BLaER1 (cell line): ENCODE measurements at regions not wholly inside any gene's neighbourhood (a gene's known extent, or its start where the extent isn't known, plus 50 kb on each side); places are given as distances from the start of the nearest gene placed in this dataset.

Source experiments
- H3K27ac ChIP-seq: shearing (Covaris generic); formaldehyde crosslinking; 2 replicates; pipeline ENCODE4 v1.8.1; 2022
- H3K27me3 ChIP-seq: shearing (Covaris generic); formaldehyde crosslinking; 2 replicates; pipeline ENCODE4 v1.8.1; 2022
- H3K36me3 ChIP-seq: shearing (Covaris generic); formaldehyde crosslinking; 2 replicates; pipeline ENCODE4 v1.8.1; 2022
- H3K4me1 ChIP-seq: shearing (Covaris generic); formaldehyde crosslinking; 2 replicates; pipeline ENCODE4 v1.8.1; 2022
- H3K4me2 ChIP-seq: shearing (Covaris generic); formaldehyde crosslinking; 2 replicates; pipeline ENCODE4 v1.8.1; 2022
- H3K4me3 ChIP-seq: shearing (Covaris generic); formaldehyde crosslinking; 2 replicates; pipeline ENCODE4 v1.8.1; 2022
- H3K9ac ChIP-seq: shearing (Covaris generic); formaldehyde crosslinking; 2 replicates; pipeline ENCODE4 v1.8.1; 2022
- H3K9me3 ChIP-seq: shearing (Covaris generic); formaldehyde crosslinking; 2 replicates; pipeline ENCODE4 v1.8.1; 2022
- H4K20me1 ChIP-seq: shearing (Covaris generic); formaldehyde crosslinking; 2 replicates; pipeline ENCODE4 v1.8.1; 2022
- Cebpa-rat ChIP-seq: shearing (Covaris generic); IDR thresholded peaks from 2 replicates; pipeline ENCODE4 v1.8.1; 2022

GRCh38 chr1:232267837-232268598 lies 361.9 kb downstream of the SIPA1L2 start:
- peak; percentile 65 for TF ChIP-seq Cebpa-rat
- Histone ChIP-seq H3K27ac (no peak overlapping the region), H3K4me2 (no peak overlapping the region)

GRCh38 chr1:232267092-232267836 lies 362.7 kb downstream of the SIPA1L2 start:
- no peaks in the 10 kb centered on the region for H3K27me3 ChIP-seq
- no peak overlapping the region for H3K4me2 ChIP-seq
- no peaks in the 10 kb centered on the region for H3K36me3 ChIP-seq
- no peaks in the 10 kb centered on the region for H3K9me3 ChIP-seq
- H3K4me1 ChIP-seq, result no peaks in the 10 kb centered on the region
- no peak for TF ChIP-seq Cebpa-rat
- H3K9ac ChIP-seq, result no peak overlapping the region
- no peaks in the 10 kb centered on the region for H4K20me1 ChIP-seq
- H3K27ac ChIP-seq, result no peak overlapping the region
- H3K4me3 ChIP-seq, result no peak overlapping the region

More at GRCh38 chr1:232267837-232268598, 361.9 kb downstream of the SIPA1L2 start:
- Histone ChIP-seq H3K27me3 (no peaks in the 10 kb centered on the region), H4K20me1 (no peaks in the 10 kb centered on the region), H3K4me3 (no peak overlapping the region), H3K9me3 (no peaks in the 10 kb centered on the region), H3K36me3 (no peaks in the 10 kb centered on the region), H3K4me1 (no peaks in the 10 kb centered on the region), H3K9ac (no peak overlapping the region)

GRCh38 chr1:232263452-232263851 lies 366.5 kb downstream of the SIPA1L2 start:
- Histone ChIP-seq H3K9me3 (no peaks in the 10 kb centered on the region), H3K4me3 (no peak overlapping the region), H3K9ac (no peak overlapping the region), H3K36me3 (no peaks in the 10 kb centered on the region), H3K4me1 (no peaks in the 10 kb centered on the region), H3K27ac (no peak overlapping the region), H3K4me2 (no peak overlapping the region), H3K27me3 (no peaks in the 10 kb centered on the region), H4K20me1 (no peaks in the 10 kb centered on the region)
- TF ChIP-seq Cebpa-rat, result no peak

- Histone ChIP-seq H3K9me3 (no peaks in the 10 kb centered on the region), H3K4me2 (no peak overlapping the region), H3K27me3 (no peaks in the 10 kb centered on the region), H4K20me1 (no peaks in the 10 kb centered on the region), H3K9ac (no peak overlapping the region), H3K27ac (no peak overlapping the region), H3K4me1 (no peaks in the 10 kb centered on the region), H3K4me3 (no peak overlapping the region), H3K36me3 (no peaks in the 10 kb centered on the region)
- TF ChIP-seq Cebpa-rat, result no peak
These were observed 366.9 kb downstream of the SIPA1L2 start for GRCh38 chr1:232262991-232263390.

- Histone ChIP-seq H3K27ac (no peak overlapping the region), H3K4me3 (no peak overlapping the region), H4K20me1 (no peaks in the 10 kb centered on the region), H3K9me3 (no peaks in the 10 kb centered on the region), H3K4me2 (no peak overlapping the region), H3K9ac (no peak overlapping the region), H3K27me3 (no peaks in the 10 kb centered on the region), H3K4me1 (no peaks in the 10 kb centered on the region), H3K36me3 (no peaks in the 10 kb centered on the region)
- TF ChIP-seq Cebpa-rat, result no peak
These were observed 369.1 kb downstream of the SIPA1L2 start for GRCh38 chr1:232260861-232261260.

GRCh38 chr1:232260045-232260444 lies 369.9 kb downstream of the SIPA1L2 start:
- no peaks in the 10 kb centered on the region for H3K9me3 ChIP-seq
- H3K36me3 ChIP-seq, result no peaks in the 10 kb centered on the region
- no peak overlapping the region for H3K4me3 ChIP-seq
- no peak overlapping the region for H3K4me2 ChIP-seq
- no peak overlapping the region for H3K9ac ChIP-seq
- H3K4me1 ChIP-seq, result no peaks in the 10 kb centered on the region
- TF ChIP-seq Cebpa-rat, result no peak
- H4K20me1 ChIP-seq, result no peaks in the 10 kb centered on the region
- H3K27me3 ChIP-seq, result no peaks in the 10 kb centered on the region
- no peak overlapping the region for H3K27ac ChIP-seq

GRCh38 chr1:232259333-232259732 lies 370.6 kb downstream of the SIPA1L2 start:
- Histone ChIP-seq H3K27me3 (no peaks in the 10 kb centered on the region), H3K9me3 (no peaks in the 10 kb centered on the region)
- no peak for TF ChIP-seq Cebpa-rat

GRCh38 chr1:232252546-232253118 lies 377.3 kb downstream of the SIPA1L2 start:
- no peak overlapping the region for H3K4me3 ChIP-seq
- H3K4me2 ChIP-seq, result no peak overlapping the region
- H3K27me3 ChIP-seq, result no peaks in the 10 kb centered on the region

More at GRCh38 chr1:232259333-232259732, 370.6 kb downstream of the SIPA1L2 start:
- H3K4me1 ChIP-seq, result no peaks in the 10 kb centered on the region
- no peak overlapping the region for H3K4me3 ChIP-seq
- no peak overlapping the region for H3K9ac ChIP-seq
- no peak overlapping the region for H3K27ac ChIP-seq
- no peak overlapping the region for H3K4me2 ChIP-seq
- no peaks in the 10 kb centered on the region for H4K20me1 ChIP-seq
- H3K36me3 ChIP-seq, result no peaks in the 10 kb centered on the region

GRCh38 chr1:232250838-232251237 lies 379.1 kb downstream of the SIPA1L2 start:
- Histone ChIP-seq H3K36me3 (no peaks in the 10 kb centered on the region), H3K27me3 (no peaks in the 10 kb centered on the region), H3K4me1 (no peaks in the 10 kb centered on the region), H3K4me3 (no peak overlapping the region), H3K27ac (no peak overlapping the region), H4K20me1 (no peaks in the 10 kb centered on the region), H3K9ac (no peak overlapping the region), H3K4me2 (no peak overlapping the region), H3K9me3 (no peaks in the 10 kb centered on the region)
- no peak for TF ChIP-seq Cebpa-rat

More at GRCh38 chr1:232252546-232253118, 377.3 kb downstream of the SIPA1L2 start:
- no peaks in the 10 kb centered on the region for H4K20me1 ChIP-seq
- H3K27ac ChIP-seq, result no peak overlapping the region
- no peaks in the 10 kb centered on the region for H3K4me1 ChIP-seq
- no peak overlapping the region for H3K9ac ChIP-seq
- no peak for TF ChIP-seq Cebpa-rat
- no peaks in the 10 kb centered on the region for H3K36me3 ChIP-seq
- no peaks in the 10 kb centered on the region for H3K9me3 ChIP-seq
